NCI-H82 treated with DMSO at 0.1 percent for 48 hours (cell line): ENCODE measurements at regions not wholly inside any gene's neighbourhood (a gene's known extent, or its start where the extent isn't known, plus 50 kb on each side); places are given as distances from the start of the nearest gene placed in this dataset.
"Not testable (repeated sequence)": the region's sequence is repeated elsewhere in the genome, so short reads cannot be mapped to it uniquely, and the experiment has no call there.

Source experiments
- DNase-seq: peaks from one replicate; lab custom pipeline; 2025; ENCODE audit not compliant: unreplicated experiment; lab: John Stamatoyannopoulos, UW

GRCh38 chr15:83335542-83335941, 51.1 kb upstream of the BNC1 start:
- not testable (repeated sequence) for DNase-seq

- DNase-seq: no peak
These were observed 54.9 kb upstream of the BNC1 start for GRCh38 chr15:83339396-83339795.

GRCh38 chr15:83340087-83340486, 55.6 kb upstream of the BNC1 start:
- no peak for DNase-seq

- no peak for DNase-seq
These were observed 61.9 kb upstream of the BNC1 start for GRCh38 chr15:83346342-83346741.

GRCh38 chr15:83352119-83352518, 67.7 kb upstream of the BNC1 start:
- DNase-seq: no peak

GRCh38 chr15:83356501-83357399, 72.3 kb upstream of the BNC1 start:
- no peak for DNase-seq

GRCh38 chr15:83358972-83359564, 74.6 kb upstream of the BNC1 start:
- DNase-seq: no peak

GRCh38 chr15:83362706-83363105, 78.2 kb upstream of the BNC1 start:
- no peak for DNase-seq

- DNase-seq: no peak
These were observed 80.0 kb upstream of the BNC1 start for GRCh38 chr15:83364501-83364900.

- no peak for DNase-seq
These were observed 81.0 kb upstream of the BNC1 start for GRCh38 chr15:83365370-83365938.

- peak; percentile 50 for DNase-seq
These were observed 74.7 kb upstream of the SH3GL3 start for GRCh38 chr15:83372434-83372891.

GRCh38 chr15:83378921-83379578, 68.1 kb upstream of the SH3GL3 start:
- no peak for DNase-seq

- no peak for DNase-seq
These were observed 67.6 kb upstream of the SH3GL3 start for GRCh38 chr15:83379579-83379959.

GRCh38 chr15:83380059-83380458, 67.1 kb upstream of the SH3GL3 start:
- no peak for DNase-seq

GRCh38 chr15:83380682-83381081, 66.5 kb upstream of the SH3GL3 start:
- DNase-seq: peak; percentile 50

- DNase-seq: not testable (repeated sequence)
These were observed 63.5 kb upstream of the SH3GL3 start for GRCh38 chr15:83383608-83384139.

- DNase-seq: no peak
These were observed 51.0 kb upstream of the SH3GL3 start for GRCh38 chr15:83396101-83396500.
